ENCODE measurements at regions not wholly inside any gene's neighbourhood (a gene's known extent, or its start where the extent isn't known, plus 50 kb on each side); places are given as distances from the start of the nearest gene placed in this dataset.

GRCh38 chr15:27670486-27671209, 428.5 kb downstream of the OCA2 start:
- H3K36me3 ChIP-seq (ENCODE audit: insufficient read depth): no peaks in the 10 kb centered on the region
- no peaks in the 10 kb centered on the region for H3F3A ChIP-seq (replicated peaks; ENCODE audit: low read depth)
- H4K20me1 ChIP-seq (replicated peaks; ENCODE audit: insufficient read depth): no peaks in the 10 kb centered on the region
- no peak overlapping the region for H3K4me3 ChIP-seq
- H3K4me1 ChIP-seq (ENCODE audit: insufficient read depth): peaks cover 7% of the 10 kb centered on the region; the same call in 1 of the 2 replicates
- Mint-ChIP-seq H3K4me1 (peaks cover 20% of the 10 kb centered on the region), H3K4me3 (no peak overlapping the region), H3K36me3 (ENCODE audit: low read depth) (no peaks in the 10 kb centered on the region; the same call in 2 of the 3 replicates), H3K27ac (no peak overlapping the region), H3K27me3 (ENCODE audit: insufficient read depth, low read depth, poor library complexity) (peaks cover 17% of the 10 kb centered on the region), H3K9me3 (no peaks in the 10 kb centered on the region)
- H3K4me2 ChIP-seq: no peak overlapping the region
- H3K27ac ChIP-seq (ENCODE audit: low read depth): no peak overlapping the region
- no peaks in the 10 kb centered on the region for H3K9me2 ChIP-seq (ENCODE audit: insufficient read depth)
- H3K27me3 ChIP-seq (ENCODE audit: insufficient read depth): no peaks in the 10 kb centered on the region
- H3K79me2 ChIP-seq (replicated peaks; ENCODE audit: insufficient read depth): no peaks in the 10 kb centered on the region
- ATAC-seq: no peak
- DNase-seq (ENCODE audit: low spot score): no peak
- no peak for TF ChIP-seq ZNF462 (CRISPR knock-in tag; IDR thresholded peaks at IDR 0.05)
- no peak for TF ChIP-seq JUNB (IDR thresholded peaks at IDR 0.05; ENCODE audit: unreplicated experiment)
- no peak for TF ChIP-seq CTCF (conservative IDR thresholded peaks at IDR 0.05; ENCODE audit: low read depth in 2 of 2)
- TF ChIP-seq ZNF331 (CRISPR knock-in tag; IDR thresholded peaks at IDR 0.05; ENCODE audit: low read depth): no peak
- TF ChIP-seq ZNF114 (CRISPR knock-in tag; IDR thresholded peaks at IDR 0.05): no peak
- TF ChIP-seq NANOG (IDR thresholded peaks at IDR 0.05; ENCODE audit: borderline replicate concordance): no peak
- TF ChIP-seq STAT1 (IDR thresholded peaks at IDR 0.05; ENCODE audit: unreplicated experiment): no peak
- TF ChIP-seq REST (IDR thresholded peaks at IDR 0.05; ENCODE audit: unreplicated experiment): no peak
- no peak for TF ChIP-seq EZH2 (IDR thresholded peaks at IDR 0.05; ENCODE audit: low read depth, unreplicated experiment)
- no peak for TF ChIP-seq EZH2phosphoT487 (IDR thresholded peaks at IDR 0.05; ENCODE audit: unreplicated experiment)
- no peak for TF ChIP-seq CREB1 (CRISPR knock-in tag; IDR thresholded peaks at IDR 0.05; ENCODE audit: low read depth)
- TF ChIP-seq ETS1 (IDR thresholded peaks at IDR 0.05): no peak
- H2AFZ ChIP-seq: no peak overlapping the region
